ENCODE measurements at regions not wholly inside any gene's neighbourhood (a gene's known extent, or its start where the extent isn't known, plus 50 kb on each side); places are given as distances from the start of the nearest gene placed in this dataset.

GRCh38 chr2:7683196-7683595, 766.0 kb downstream of the RNF144A start:
- Histone ChIP-seq H3K4me2 (no peak overlapping the region), H3K9me3 (no peaks in the 10 kb centered on the region), H3K27ac (no peak overlapping the region), H3K4me1 (peaks cover 22% of the 10 kb centered on the region; the same call in 2 of the 3 replicates), H3K4me3 (no peak overlapping the region)
- FAIRE-seq (no peak), ATAC-seq (no peak), DNase-seq (ENCODE audit: low read depth in 1 of 2, low spot score in 1 of 2) (no peak)
- ChIA-PET CTCF (interaction anchor here (0.9 to 1.4 kb wide), 2 partner anchors 10 to 11 kb away, joined by 3 read pairs; no protein-coding TSS in a partner anchor), POLR2A (no interaction called here)
- 35% methylated on average over 8 of the region's 8 CpGs for WGBS (ENCODE audit: missing lambda C conversion rate)
- TF ChIP-seq FOXS1 (CRISPR knock-in tag; IDR thresholded peaks at IDR 0.05), result no peak
- TF ChIP-seq ZSCAN20 (CRISPR knock-in tag; IDR thresholded peaks at IDR 0.05), result no peak
- no peak for TF ChIP-seq JUN (IDR thresholded peaks at IDR 0.05)
- no peak for TF ChIP-seq ESRRA (IDR thresholded peaks at IDR 0.05; ENCODE audit: borderline replicate concordance, low read length)
- TF ChIP-seq ATOH8 (CRISPR knock-in tag; IDR thresholded peaks at IDR 0.05; ENCODE audit: low read depth), result no peak
- no peak for TF ChIP-seq CHD4 (IDR thresholded peaks at IDR 0.05; ENCODE audit: borderline replicate concordance)
- TF ChIP-seq NFE2L2 (conservative IDR thresholded peaks at IDR 0.05; ENCODE audit: low read length), result no peak
- TF ChIP-seq FOSL2 (IDR thresholded peaks at IDR 0.05), result no peak
- TF ChIP-seq FOSL2 (CRISPR knock-in tag; IDR thresholded peaks at IDR 0.05), result no peak
- TF ChIP-seq TP53 (CRISPR knock-in tag; IDR thresholded peaks at IDR 0.05), result no peak
- TF ChIP-seq MAFK (IDR thresholded peaks at IDR 0.05; ENCODE audit: partially characterized antibody), result no peak
- TF ChIP-seq HEYL (CRISPR knock-in tag; IDR thresholded peaks at IDR 0.05), result no peak
- TF ChIP-seq HOXA7 (CRISPR knock-in tag; IDR thresholded peaks at IDR 0.05), result no peak
- no peak for TF ChIP-seq GATA3 (IDR thresholded peaks at IDR 0.05; ENCODE audit: borderline replicate concordance)
- TF ChIP-seq RNF2 (IDR thresholded peaks at IDR 0.05; ENCODE audit: borderline replicate concordance, low read depth), result no peak
- no peak for TF ChIP-seq CHD2 (IDR thresholded peaks at IDR 0.05; ENCODE audit: low read length, partially characterized antibody)
- TF ChIP-seq EP300 (IDR thresholded peaks at IDR 0.05), result no peak
- TF ChIP-seq RFX5 (IDR thresholded peaks at IDR 0.05), result no peak
- no peak for TF ChIP-seq ZNF302 (CRISPR knock-in tag; IDR thresholded peaks at IDR 0.05)

- Histone ChIP-seq H3K4me1 (peaks cover 22% of the 10 kb centered on the region; the same call in 2 of the 3 replicates), H3K27ac (no peak overlapping the region), H3K4me2 (no peak overlapping the region), H3K9me3 (no peaks in the 10 kb centered on the region), H3K4me3 (no peak overlapping the region)
- POLR2A ChIA-PET, result no interaction called here
- CTCF ChIA-PET, result interaction anchor here (1.4 kb wide), 1 partner anchor 11 kb away, joined by 3 read pairs; no protein-coding TSS in a partner anchor
- no peak for DNase-seq (ENCODE audit: low read depth in 1 of 2, low spot score in 1 of 2)
- WGBS (ENCODE audit: missing lambda C conversion rate), result 66% methylated on average over 6 of the region's 6 CpGs
- ATAC-seq, result no peak
- no peak for FAIRE-seq
- TF ChIP-seq MAX (IDR thresholded peaks at IDR 0.05), result no peak
- TF ChIP-seq RNF2 (IDR thresholded peaks at IDR 0.05; ENCODE audit: borderline replicate concordance, low read depth), result no peak
- TF ChIP-seq E2F6 (IDR thresholded peaks at IDR 0.05; ENCODE audit: borderline replicate concordance, low read depth), result no peak
- no peak for TF ChIP-seq NPAS2 (CRISPR knock-in tag; IDR thresholded peaks at IDR 0.05; ENCODE audit: borderline replicate concordance)
- TF ChIP-seq BCL3 (IDR thresholded peaks at IDR 0.05), result no peak
- no peak for TF ChIP-seq CEBPB (IDR thresholded peaks at IDR 0.05)
- no peak for TF ChIP-seq POLR2AphosphoS2 (conservative IDR thresholded peaks at IDR 0.05; ENCODE audit: low read length)
- no peak for TF ChIP-seq HES2 (IDR thresholded peaks at IDR 0.05)
- no peak for TF ChIP-seq ESRRA (IDR thresholded peaks at IDR 0.05; ENCODE audit: borderline replicate concordance, low read length)
- no peak for TF ChIP-seq PBX3 (IDR thresholded peaks at IDR 0.05)
- no peak for TF ChIP-seq CHD2 (IDR thresholded peaks at IDR 0.05; ENCODE audit: low read length, partially characterized antibody)
- no peak for TF ChIP-seq HDAC2 (IDR thresholded peaks at IDR 0.05)
- no peak for TF ChIP-seq ZNF302 (CRISPR knock-in tag; IDR thresholded peaks at IDR 0.05)
- no peak for TF ChIP-seq CTCF (IDR thresholded peaks at IDR 0.05)
- TF ChIP-seq NR3C1 (IDR thresholded peaks at IDR 0.05), result no peak
These were observed 766.5 kb downstream of the RNF144A start for GRCh38 chr2:7683708-7684107.
